ENCODE measurements at regions not wholly inside any gene's neighbourhood (a gene's known extent, or its start where the extent isn't known, plus 50 kb on each side); places are given as distances from the start of the nearest gene placed in this dataset.

GRCh38 chr6:26156105-26156849, 69.0 kb downstream of the HFE start:
- Histone ChIP-seq H2AFZ (ENCODE audit: low read depth) (peak overlapping the region; percentile 70), H3K79me2 (ENCODE audit: insufficient read depth) (peaks cover 42% of the 10 kb centered on the region), H3K27me3 (ENCODE audit: insufficient read depth) (no peaks in the 10 kb centered on the region), H3K36me3 (replicated peaks in 1 of 2; ENCODE audit: control insufficient read depth in 1 of 2, insufficient read depth in 2 of 2, low read length in 1 of 2) (no peaks in the 10 kb centered on the region), H4K20me1 (ENCODE audit: insufficient read depth) (peaks cover 9% of the 10 kb centered on the region), H3K9ac (peak overlapping the region; percentile 98), H3F3A (replicated peaks; ENCODE audit: insufficient read depth) (peaks cover 55% of the 10 kb centered on the region), H3K9me2 (no peaks in the 10 kb centered on the region), H3K27ac (ENCODE audit: low read depth in 2 of 2, low read length in 1 of 2) (peak overlapping the region; percentile 88 to 97), H3K4me2 (peak overlapping the region; percentile 97), H3K4me1 (ENCODE audit: control insufficient read depth in 1 of 2, insufficient read depth in 2 of 2, low read depth in 1 of 2, low read length in 1 of 2) (no peaks in the 10 kb centered on the region; a peak in 3 of 4 replicates), H3K9me3 (no peaks in the 10 kb centered on the region), H3K4me3 (ENCODE audit: low read depth in 2 of 2, low read length in 1 of 2) (peak overlapping the region; percentile 82 to 90)
- under 1% methylated on average over 36 of the region's 61 CpGs for WGBS (ENCODE audit: low lambda C conversion rate)
- POLR2A ChIA-PET, result interaction anchor here (0.7 to 7.7 kb wide), 36 partner anchors 9 to 1716 kb away, joined by 3 to 623 read pairs (median 8); a partner anchor contains a TSS
- peak; percentile 88 for DNase-seq
- CTCF ChIA-PET, result interaction anchor here (3.0 kb wide), 1 partner anchor 14 kb away, joined by 8 read pairs; no protein-coding TSS in a partner anchor
- TF ChIP-seq FOXJ3 (CRISPR knock-in tag; IDR thresholded peaks at IDR 0.05) (0 out of 2 replicates have a peak, but pooled peaks have one; percentile 47), MXI1 (IDR thresholded peaks at IDR 0.05; ENCODE audit: low read depth, low read length) (peak; percentile 46; the same call in 1 of the 2 replicates), CHD2 (IDR thresholded peaks at IDR 0.05; ENCODE audit: low read length, partially characterized antibody) (peak; percentile 75), FOXM1 (IDR thresholded peaks at IDR 0.05; ENCODE audit: low read depth) (0 out of 2 replicates have a peak, but pooled peaks have one; percentile 42), SIN3A (IDR thresholded peaks at IDR 0.05; ENCODE audit: borderline replicate concordance, low read depth, low read length) (peak; percentile 99; the same call in 1 of the 2 replicates), RAD21 (IDR thresholded peaks at IDR 0.05; ENCODE audit: low read length) (no peak), POLR2AphosphoS5 (IDR thresholded peaks at IDR 0.05; ENCODE audit: low read depth, low read length) (peak; percentile 99), ZBTB33 (IDR thresholded peaks at IDR 0.05; ENCODE audit: borderline replicate concordance, low read depth) (peak; percentile 93), EZH2phosphoT487 (IDR thresholded peaks at IDR 0.05; ENCODE audit: borderline replicate concordance, low read depth) (no peak), YY1 (IDR thresholded peaks at IDR 0.05; ENCODE audit: low read depth) (0 out of 2 replicates have a peak, but pooled peaks have one; percentile 37), TAF1 (IDR thresholded peaks at IDR 0.05; ENCODE audit: borderline replicate concordance, low read depth, low read length) (peak; percentile 93), MEF2A (IDR thresholded peaks at IDR 0.05; ENCODE audit: borderline replicate concordance, low read depth) (0 out of 2 replicates have a peak, but pooled peaks have one; percentile 21), EP300 (IDR thresholded peaks at IDR 0.05; ENCODE audit: borderline replicate concordance in 1 of 2, low read depth in 1 of 2, low read length in 1 of 2) (peak in 1 of 2 experiments; percentile 60; a peak in 1 of 4 replicates), REST (IDR thresholded peaks at IDR 0.05; ENCODE audit: low read depth, low read length) (peak; percentile 85), ELF1 (IDR thresholded peaks at IDR 0.05) (peak; percentile 13; the same call in 1 of the 2 replicates), TCF12 (IDR thresholded peaks at IDR 0.05) (peak; percentile 25; the same call in 1 of the 2 replicates), NFIC (IDR thresholded peaks at IDR 0.05; ENCODE audit: borderline replicate concordance) (0 out of 2 replicates have a peak, but pooled peaks have one; percentile 33), GABPA (IDR thresholded peaks at IDR 0.05; ENCODE audit: low read depth) (no peak), RCOR1 (IDR thresholded peaks at IDR 0.05; ENCODE audit: low read length) (peak; percentile 81)
- TF ChIP-seq, protein P1, sequence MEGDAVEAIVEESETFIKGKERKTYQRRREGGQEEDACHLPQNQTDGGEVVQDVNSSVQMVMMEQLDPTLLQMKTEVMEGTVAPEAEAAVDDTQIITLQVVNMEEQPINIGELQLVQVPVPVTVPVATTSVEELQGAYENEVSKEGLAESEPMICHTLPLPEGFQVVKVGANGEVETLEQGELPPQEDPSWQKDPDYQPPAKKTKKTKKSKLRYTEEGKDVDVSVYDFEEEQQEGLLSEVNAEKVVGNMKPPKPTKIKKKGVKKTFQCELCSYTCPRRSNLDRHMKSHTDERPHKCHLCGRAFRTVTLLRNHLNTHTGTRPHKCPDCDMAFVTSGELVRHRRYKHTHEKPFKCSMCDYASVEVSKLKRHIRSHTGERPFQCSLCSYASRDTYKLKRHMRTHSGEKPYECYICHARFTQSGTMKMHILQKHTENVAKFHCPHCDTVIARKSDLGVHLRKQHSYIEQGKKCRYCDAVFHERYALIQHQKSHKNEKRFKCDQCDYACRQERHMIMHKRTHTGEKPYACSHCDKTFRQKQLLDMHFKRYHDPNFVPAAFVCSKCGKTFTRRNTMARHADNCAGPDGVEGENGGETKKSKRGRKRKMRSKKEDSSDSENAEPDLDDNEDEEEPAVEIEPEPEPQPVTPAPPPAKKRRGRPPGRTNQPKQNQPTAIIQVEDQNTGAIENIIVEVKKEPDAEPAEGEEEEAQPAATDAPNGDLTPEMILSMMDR (IDR thresholded peaks at IDR 0.05), result no peak
- TF ChIP-seq, protein P2, sequence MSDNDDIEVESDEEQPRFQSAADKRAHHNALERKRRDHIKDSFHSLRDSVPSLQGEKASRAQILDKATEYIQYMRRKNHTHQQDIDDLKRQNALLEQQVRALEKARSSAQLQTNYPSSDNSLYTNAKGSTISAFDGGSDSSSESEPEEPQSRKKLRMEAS (IDR thresholded peaks at IDR 0.05; ENCODE audit: low read depth), result peak; percentile 76

All from SK-N-SH (cell line).